ENCODE measurements at regions not wholly inside any gene's neighbourhood (a gene's known extent, or its start where the extent isn't known, plus 50 kb on each side); places are given as distances from the start of the nearest gene placed in this dataset.
A peak's percentile ranks its signal among the peaks of the same experiment; 100 is the strongest.

DNA sequence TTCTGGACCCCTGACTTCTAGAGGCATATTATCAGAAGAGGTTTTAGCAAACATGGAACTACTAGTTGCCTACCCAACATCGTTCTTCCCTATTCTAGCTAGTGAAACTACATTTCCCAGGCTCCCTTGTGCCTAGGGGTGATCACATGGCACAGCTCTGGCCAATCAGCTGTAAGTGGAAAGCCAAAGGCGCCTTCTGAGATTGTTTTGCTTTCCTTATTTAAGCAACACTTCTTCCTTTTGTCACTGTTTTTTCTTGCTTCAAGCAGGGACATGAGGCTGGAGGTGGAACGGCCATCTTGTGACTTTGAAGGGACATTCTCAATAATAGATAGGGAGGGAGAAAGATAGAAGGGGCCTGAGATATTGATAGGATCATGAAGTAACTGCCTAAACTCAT, 136.7 kb downstream of the ZNF664 start:
- Mint-ChIP-seq H3K4me1 (peaks cover 6% of the 10 kb centered on the region), H3K4me3 (no peak overlapping the region), H3K36me3 (no peaks in the 10 kb centered on the region), H3K27ac (no peak overlapping the region), H3K9me3 (no peaks in the 10 kb centered on the region)
- ATAC-seq (no peak), DNase-seq (ENCODE audit: low spot score in 2 of 2) (no peak)

GRCh38 chr12:124110372-124110883, 137.4 kb downstream of the ZNF664 start:
- no peak overlapping the region for H3K27ac Mint-ChIP-seq
- DNase-seq (ENCODE audit: low spot score in 2 of 2) (no peak), ATAC-seq (no peak)
- peaks cover 6% of the 10 kb centered on the region for H3K4me1 Mint-ChIP-seq
- no peaks in the 10 kb centered on the region for H3K36me3 Mint-ChIP-seq
- H3K4me3 Mint-ChIP-seq: no peak overlapping the region
- no peaks in the 10 kb centered on the region for H3K9me3 Mint-ChIP-seq

GRCh38 chr12:124111006-124111405, 138.0 kb downstream of the ZNF664 start:
- H3K36me3 Mint-ChIP-seq: no peaks in the 10 kb centered on the region
- H3K9me3 Mint-ChIP-seq: no peaks in the 10 kb centered on the region
- H3K27ac Mint-ChIP-seq: no peak overlapping the region
- no peak for DNase-seq (ENCODE audit: low spot score in 2 of 2)
- H3K4me1 Mint-ChIP-seq: peaks cover 6% of the 10 kb centered on the region
- H3K4me3 Mint-ChIP-seq: no peak overlapping the region
- ATAC-seq: no peak

GRCh38 chr12:124114316-124114715, 141.3 kb downstream of the ZNF664 start:
- DNase-seq (ENCODE audit: low spot score in 2 of 2) (no peak), ATAC-seq (no peak)
- H3K36me3 Mint-ChIP-seq: no peaks in the 10 kb centered on the region
- H3K27ac Mint-ChIP-seq: no peak overlapping the region
- H3K9me3 Mint-ChIP-seq: no peaks in the 10 kb centered on the region
- peaks cover 6% of the 10 kb centered on the region for H3K4me1 Mint-ChIP-seq
- H3K4me3 Mint-ChIP-seq: no peak overlapping the region

DNA sequence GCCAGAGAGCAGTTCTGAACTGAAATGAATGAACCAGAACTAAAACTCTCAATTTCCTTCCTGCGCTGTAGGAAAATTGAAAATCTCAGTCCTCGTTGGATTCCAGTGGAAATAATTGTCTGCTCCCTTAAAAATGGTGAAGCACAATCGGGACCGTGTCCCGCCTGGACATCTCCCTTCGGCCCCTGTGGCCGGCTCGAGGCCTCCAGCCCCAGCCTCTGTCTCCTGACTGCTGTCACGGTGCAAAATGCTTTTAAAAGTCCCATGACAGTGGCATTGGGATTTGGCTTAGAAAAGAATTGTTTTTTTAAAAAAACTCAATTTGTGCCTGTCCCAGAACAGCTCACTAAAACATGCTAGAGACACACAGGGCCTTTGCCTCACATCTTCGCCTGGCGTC, 142.5 kb downstream of the ZNF664 start:
- H3K36me3 Mint-ChIP-seq: no peaks in the 10 kb centered on the region
- no peaks in the 10 kb centered on the region for H3K9me3 Mint-ChIP-seq
- ATAC-seq (no peak), DNase-seq (ENCODE audit: low spot score in 2 of 2) (no peak)
- no peak overlapping the region for H3K27ac Mint-ChIP-seq
- H3K4me3 Mint-ChIP-seq: no peak overlapping the region
- H3K4me1 Mint-ChIP-seq: no peaks in the 10 kb centered on the region

- H3K4me3 Mint-ChIP-seq: no peak overlapping the region
- DNase-seq (ENCODE audit: low spot score in 2 of 2) (no peak), ATAC-seq (no peak)
- H3K36me3 Mint-ChIP-seq: no peaks in the 10 kb centered on the region
- H3K4me1 Mint-ChIP-seq: no peaks in the 10 kb centered on the region
- H3K9me3 Mint-ChIP-seq: no peaks in the 10 kb centered on the region
- no peak overlapping the region for H3K27ac Mint-ChIP-seq
Observed at GRCh38 chr12:124115976-124116690, 143.1 kb downstream of the ZNF664 start.

DNA sequence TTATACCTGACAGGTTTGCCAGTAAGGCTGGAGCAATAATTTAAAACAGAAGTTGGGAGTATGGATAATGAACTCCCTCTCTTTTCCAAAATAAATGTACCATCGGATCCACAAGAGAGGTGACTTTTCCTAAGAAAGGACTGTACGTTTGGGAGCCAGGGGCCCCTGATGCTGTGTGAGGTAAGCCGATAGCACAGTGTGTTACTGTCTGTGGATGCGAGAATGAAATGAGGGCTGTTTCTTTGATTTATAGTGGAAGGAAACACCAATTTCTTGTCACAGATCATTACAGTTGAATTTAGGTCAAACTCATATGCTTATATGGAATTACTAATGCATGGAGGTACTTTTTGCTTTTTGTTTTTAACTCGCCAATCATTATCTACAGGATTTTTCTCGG, 147.7 kb downstream of the ZNF664 start:
- Mint-ChIP-seq H3K36me3 (no peaks in the 10 kb centered on the region), H3K9me3 (no peaks in the 10 kb centered on the region), H3K4me3 (no peak overlapping the region), H3K27ac (no peak overlapping the region), H3K4me1 (no peaks in the 10 kb centered on the region)
- DNase-seq (ENCODE audit: low spot score in 2 of 2) (no peak), ATAC-seq (no peak)

GRCh38 chr12:124122722-124123121, 149.7 kb downstream of the ZNF664 start:
- no peak overlapping the region for H3K4me3 Mint-ChIP-seq

DNA sequence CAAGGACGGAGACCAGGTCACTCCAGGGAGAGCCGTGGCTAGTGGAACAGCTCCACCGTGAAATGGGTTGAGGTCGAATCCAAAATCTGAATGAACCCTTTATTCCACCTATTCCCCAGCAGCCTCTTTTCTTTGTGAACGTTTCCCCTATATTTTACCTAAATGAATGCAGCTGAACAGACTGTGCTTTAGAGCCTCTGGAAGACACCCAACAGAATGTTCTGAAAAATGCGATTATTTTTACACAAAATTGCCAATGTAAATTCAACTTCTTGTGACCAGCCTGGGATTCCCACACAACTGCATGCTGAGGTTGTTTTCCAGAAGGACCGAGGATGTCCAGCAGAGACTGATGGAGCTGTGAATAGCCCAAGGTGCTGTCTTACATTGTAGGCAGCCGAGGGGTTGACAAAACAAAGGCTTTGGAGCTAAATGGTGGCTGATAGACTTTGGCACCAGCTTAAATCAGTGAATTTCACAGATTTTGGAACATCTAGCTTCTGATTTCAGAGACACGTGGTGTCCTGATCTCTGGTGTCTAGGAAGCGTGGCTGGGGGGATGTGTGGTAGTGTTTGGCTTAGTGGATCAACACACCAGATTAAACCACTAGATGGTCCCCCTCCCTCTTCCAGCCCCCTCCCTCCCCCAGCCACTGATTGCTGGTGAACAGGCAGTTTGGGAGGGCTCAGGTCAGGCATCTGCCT, 150.4 kb downstream of the ZNF664 start:
- H3K27ac Mint-ChIP-seq: no peak overlapping the region
- no peak for DNase-seq (ENCODE audit: low spot score in 2 of 2)
- no peaks in the 10 kb centered on the region for H3K9me3 Mint-ChIP-seq
- H3K4me1 Mint-ChIP-seq: no peaks in the 10 kb centered on the region
- no peak for ATAC-seq
- no peaks in the 10 kb centered on the region for H3K36me3 Mint-ChIP-seq
- no peak overlapping the region for H3K4me3 Mint-ChIP-seq

More at GRCh38 chr12:124122722-124123121, 149.7 kb downstream of the ZNF664 start:
- ATAC-seq: no peak
- Mint-ChIP-seq H3K4me1 (no peaks in the 10 kb centered on the region), H3K27ac (no peak overlapping the region), H3K36me3 (no peaks in the 10 kb centered on the region), H3K9me3 (no peaks in the 10 kb centered on the region)
- DNase-seq (ENCODE audit: low spot score in 2 of 2): no peak

- Mint-ChIP-seq H3K36me3 (no peaks in the 10 kb centered on the region), H3K9me3 (no peaks in the 10 kb centered on the region), H3K27ac (no peak overlapping the region), H3K4me3 (no peak overlapping the region), H3K4me1 (no peaks in the 10 kb centered on the region)
- DNase-seq (ENCODE audit: low spot score in 2 of 2): peak in 1 of 2 donors; percentile 51
- peak; percentile 83 for ATAC-seq
Observed at GRCh38 chr12:124125203-124125871, 152.3 kb downstream of the ZNF664 start.

DNA sequence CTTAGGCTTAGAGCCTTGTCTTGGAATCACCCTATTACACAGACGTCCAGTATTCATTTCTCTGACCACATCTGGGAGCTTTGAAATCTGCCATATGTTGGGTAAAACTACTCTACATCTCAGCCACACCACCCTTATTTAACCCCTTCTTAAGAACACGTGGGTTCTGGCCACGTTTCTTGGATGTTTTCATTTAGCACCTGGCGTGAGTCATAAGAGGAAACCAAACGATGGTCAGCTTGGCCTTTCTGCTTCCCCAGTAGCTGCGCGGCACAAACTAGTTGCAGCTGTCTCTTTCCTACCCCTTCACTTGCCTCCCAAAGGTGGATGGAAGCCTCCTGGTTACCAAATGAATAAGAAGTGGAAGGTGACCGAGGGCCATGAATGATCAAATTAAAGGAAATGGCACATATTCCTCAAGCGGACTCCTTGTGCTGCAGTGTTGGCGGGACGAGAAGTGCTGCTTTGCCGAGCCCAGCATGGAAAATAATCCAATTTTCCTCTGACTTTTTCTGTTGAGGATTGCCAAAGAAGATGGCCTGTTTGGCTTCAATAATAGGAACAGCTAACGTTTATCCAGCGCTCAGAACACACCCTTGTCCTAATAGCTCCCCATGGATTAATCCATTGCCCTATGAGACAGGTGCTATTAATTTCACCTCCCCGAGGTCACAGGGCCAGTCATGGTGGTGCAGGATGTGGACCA, 154.1 kb downstream of the ZNF664 start:
- DNase-seq (ENCODE audit: low spot score in 2 of 2) (no peak), ATAC-seq (no peak)
- Mint-ChIP-seq H3K36me3 (no peaks in the 10 kb centered on the region), H3K9me3 (no peaks in the 10 kb centered on the region), H3K27ac (no peak overlapping the region), H3K4me1 (no peaks in the 10 kb centered on the region), H3K4me3 (no peak overlapping the region)

DNA sequence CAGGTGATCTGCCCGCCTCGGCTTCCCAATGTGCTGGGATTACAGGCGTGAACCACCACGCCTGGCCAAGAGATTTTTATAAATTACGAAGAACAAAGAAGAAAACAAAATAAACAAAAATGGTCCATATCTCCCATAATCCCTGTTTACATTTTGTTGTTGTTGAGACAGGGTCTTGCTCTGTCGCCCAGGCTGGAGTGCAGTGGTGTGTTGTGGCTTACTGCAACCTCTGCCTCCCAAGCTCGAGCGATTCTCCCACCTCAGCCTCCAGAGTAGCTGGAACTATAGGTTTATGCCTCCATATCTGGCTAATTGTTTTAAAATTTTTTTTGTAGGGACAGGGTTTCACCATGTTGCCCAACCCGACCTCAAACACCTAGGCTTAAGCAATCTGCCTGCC, 156.1 kb downstream of the ZNF664 start:
- no peaks in the 10 kb centered on the region for H3K9me3 Mint-ChIP-seq
- no peaks in the 10 kb centered on the region for H3K4me1 Mint-ChIP-seq
- no peak overlapping the region for H3K4me3 Mint-ChIP-seq
- no peaks in the 10 kb centered on the region for H3K36me3 Mint-ChIP-seq
- ATAC-seq (no peak), DNase-seq (ENCODE audit: low spot score in 2 of 2) (no peak)
- no peak overlapping the region for H3K27ac Mint-ChIP-seq

GRCh38 chr12:124130691-124131591, 157.9 kb downstream of the ZNF664 start:
- ATAC-seq (no peak), DNase-seq (ENCODE audit: low spot score in 2 of 2) (no peak)
- H3K4me3 Mint-ChIP-seq: no peak overlapping the region
- H3K36me3 Mint-ChIP-seq: no peaks in the 10 kb centered on the region
- no peaks in the 10 kb centered on the region for H3K4me1 Mint-ChIP-seq
- no peak overlapping the region for H3K27ac Mint-ChIP-seq
- no peaks in the 10 kb centered on the region for H3K9me3 Mint-ChIP-seq

- ATAC-seq (no peak), DNase-seq (ENCODE audit: low spot score in 2 of 2) (no peak)
- no peaks in the 10 kb centered on the region for H3K36me3 Mint-ChIP-seq
- H3K27ac Mint-ChIP-seq: no peak overlapping the region
- H3K9me3 Mint-ChIP-seq: no peaks in the 10 kb centered on the region
- H3K4me1 Mint-ChIP-seq: no peaks in the 10 kb centered on the region
- no peak overlapping the region for H3K4me3 Mint-ChIP-seq
Observed at GRCh38 chr12:124131659-124132058, 158.6 kb downstream of the ZNF664 start.
